A673 (cell line): ENCODE measurements at regions not wholly inside any gene's neighbourhood (a gene's known extent, or its start where the extent isn't known, plus 50 kb on each side); places are given as distances from the start of the nearest gene placed in this dataset.

Source experiments
- BruUV-seq: library from RNA; stranded (reverse); fragments of 400-500 nt; replicated peaks from 2 replicates; lab custom pipeline; 2021; lab: Mats Ljungman, UMichigan
- CTCF ChIA-PET: fragments of 300-600 bp; sonication (Branson Sonifier 250); formaldehyde crosslinking; loops from one replicate; lab custom pipeline; 2022; ENCODE audit warnings: antibody characterized with exemption; lab: Charles Lee
- POLR2A ChIA-PET: fragments of 300-600 bp; sonication (Branson Sonifier 250); formaldehyde crosslinking; loops from one replicate; lab custom pipeline; 2022; ENCODE audit warnings: antibody characterized with exemption; ENCODE audit not compliant: low non-redundant PET; lab: Charles Lee
- DNase-seq: peaks from one replicate; pipeline ENCODE4 v3.0.0-alpha.2; 2015; ENCODE audit warnings: low spot score
- H3K27ac ChIP-seq: fragments of 200-600 bp; sonication (generic); 2 replicates; pipeline ENCODE4 v1.5.1; 2016; ENCODE audit warnings: mixed run types, low read depth, mild to moderate bottlenecking, mixed read lengths, antibody characterized with exemption, low read length; ENCODE audit not compliant: poor library complexity, severe bottlenecking
- H3K27me3 ChIP-seq: fragments of 200-600 bp; sonication (generic); replicated peaks from 2 replicates; pipeline ENCODE4 v1.6.1; 2017; ENCODE audit warnings: mixed run types, low read depth, mild to moderate bottlenecking, mixed read lengths, antibody characterized with exemption, low read length; ENCODE audit not compliant: insufficient read depth, poor library complexity
- H3K36me3 ChIP-seq: fragments of 200-600 bp; sonication (generic); 2 replicates; pipeline ENCODE4 v1.6.1; 2016; ENCODE audit warnings: mixed run types, mild to moderate bottlenecking, mixed read lengths, antibody characterized with exemption, low read length; ENCODE audit not compliant: insufficient read depth, poor library complexity, severe bottlenecking
- H3K4me1 ChIP-seq: fragments of 200-600 bp; sonication (generic); 2 replicates; pipeline ENCODE4 v1.6.1; 2017; ENCODE audit warnings: mixed run types, mild to moderate bottlenecking, mixed read lengths, antibody characterized with exemption, low read length; ENCODE audit not compliant: insufficient read depth, poor library complexity, severe bottlenecking
- H3K4me3 ChIP-seq: fragments of 200-600 bp; sonication (generic); 2 replicates; pipeline ENCODE4 v1.5.1; 2016; ENCODE audit warnings: low read depth, mixed run types, mild to moderate bottlenecking, mixed read lengths, low read length; ENCODE audit not compliant: poor library complexity, severe bottlenecking
- H3K9me3 ChIP-seq: fragments of 200-600 bp; sonication (generic); 2 replicates; pipeline ENCODE4 v1.6.1; 2016; ENCODE audit warnings: mixed run types, low read depth, mild to moderate bottlenecking, mixed read lengths, antibody characterized with exemption, low read length; ENCODE audit not compliant: poor library complexity, severe bottlenecking
- EZH2 ChIP-seq: fragments of 200-600 bp; sonication (generic); IDR thresholded peaks from 2 replicates; pipeline ENCODE4 v1.6.1; 2017; ENCODE audit warnings: borderline replicate concordance, low read depth, mild to moderate bottlenecking, mixed read lengths, antibody characterized with exemption, low read length; ENCODE audit not compliant: poor library complexity, severe bottlenecking
- intact Hi-C: fragments of 100-400 bp; cut with micrococcal nuclease; formaldehyde crosslinking; loops from one replicate; pipeline ENCODE4 v1.10.0; 2022; ENCODE audit not compliant: unreplicated experiment
- TF ChIP-seq, protein P1 (sequence below): fragments of 300-800, 200-600 bp; sonication (generic); conservative IDR thresholded peaks from 2 replicates; pipeline ENCODE4 v1.5.1; 2017; ENCODE audit warnings: low read depth, mild to moderate bottlenecking, antibody characterized with exemption, low read length, moderate library complexity, mixed read lengths

DNA sequence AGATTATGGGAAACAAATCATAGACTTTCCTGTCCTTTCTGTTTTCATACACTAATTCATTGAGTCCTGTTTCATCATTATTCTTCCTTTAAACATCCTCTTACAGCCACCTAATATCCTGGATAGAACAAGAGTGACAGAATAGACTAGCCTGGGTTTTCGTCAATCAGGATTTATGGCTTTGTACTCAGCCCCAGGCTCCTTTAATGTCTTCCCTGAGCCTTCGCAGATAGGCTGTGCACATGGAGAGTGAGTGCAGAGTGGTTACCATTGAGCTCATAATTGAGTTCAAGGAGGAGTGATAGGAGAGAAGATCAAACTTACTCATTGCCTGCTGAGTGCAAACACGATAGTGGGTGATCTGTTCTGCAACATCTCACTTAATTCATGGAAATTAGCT lies 304.9 kb downstream of the TDRD3 start:
- TF ChIP-seq EZH2: no peak
- TF ChIP-seq, protein P1, sequence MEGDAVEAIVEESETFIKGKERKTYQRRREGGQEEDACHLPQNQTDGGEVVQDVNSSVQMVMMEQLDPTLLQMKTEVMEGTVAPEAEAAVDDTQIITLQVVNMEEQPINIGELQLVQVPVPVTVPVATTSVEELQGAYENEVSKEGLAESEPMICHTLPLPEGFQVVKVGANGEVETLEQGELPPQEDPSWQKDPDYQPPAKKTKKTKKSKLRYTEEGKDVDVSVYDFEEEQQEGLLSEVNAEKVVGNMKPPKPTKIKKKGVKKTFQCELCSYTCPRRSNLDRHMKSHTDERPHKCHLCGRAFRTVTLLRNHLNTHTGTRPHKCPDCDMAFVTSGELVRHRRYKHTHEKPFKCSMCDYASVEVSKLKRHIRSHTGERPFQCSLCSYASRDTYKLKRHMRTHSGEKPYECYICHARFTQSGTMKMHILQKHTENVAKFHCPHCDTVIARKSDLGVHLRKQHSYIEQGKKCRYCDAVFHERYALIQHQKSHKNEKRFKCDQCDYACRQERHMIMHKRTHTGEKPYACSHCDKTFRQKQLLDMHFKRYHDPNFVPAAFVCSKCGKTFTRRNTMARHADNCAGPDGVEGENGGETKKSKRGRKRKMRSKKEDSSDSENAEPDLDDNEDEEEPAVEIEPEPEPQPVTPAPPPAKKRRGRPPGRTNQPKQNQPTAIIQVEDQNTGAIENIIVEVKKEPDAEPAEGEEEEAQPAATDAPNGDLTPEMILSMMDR: no peak
- no TSS peak for BruUV-seq
- intact Hi-C loops: no loop called here
- no peak overlapping the region for H3K4me3 ChIP-seq
- POLR2A ChIA-PET: no interaction called here
- no peaks in the 10 kb centered on the region for H3K27me3 ChIP-seq
- CTCF ChIA-PET: no interaction called here
- peak; percentile 30 for DNase-seq
- no peaks in the 10 kb centered on the region for H3K4me1 ChIP-seq
- no peak overlapping the region for H3K27ac ChIP-seq
- no peaks in the 10 kb centered on the region for H3K36me3 ChIP-seq
- no peaks in the 10 kb centered on the region for H3K9me3 ChIP-seq

DNA sequence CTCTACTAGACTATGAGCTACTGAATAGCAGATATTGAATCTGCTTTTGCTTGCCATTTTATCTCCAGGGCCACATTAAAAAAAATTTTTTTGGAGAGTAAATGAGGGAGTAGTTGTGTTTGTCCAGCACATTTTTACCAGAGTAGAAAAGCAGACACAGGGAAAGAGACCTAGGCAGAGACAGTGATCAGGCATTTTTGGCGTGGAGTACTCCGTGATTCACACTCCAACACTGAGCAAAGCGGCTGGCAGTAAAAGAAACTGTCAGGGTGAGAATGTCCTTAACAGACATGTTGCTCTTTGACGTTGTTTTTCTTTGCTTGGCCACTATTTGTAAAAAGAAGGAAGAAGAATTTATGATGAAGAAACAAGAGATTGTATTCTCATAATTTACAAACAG lies 304.0 kb downstream of the TDRD3 start:
- Histone ChIP-seq H3K4me3 (no peak overlapping the region), H3K27me3 (no peaks in the 10 kb centered on the region), H3K9me3 (no peaks in the 10 kb centered on the region), H3K27ac (no peak overlapping the region), H3K4me1 (no peaks in the 10 kb centered on the region), H3K36me3 (no peaks in the 10 kb centered on the region)
- BruUV-seq: no TSS peak
- intact Hi-C loops: no loop called here
- no peak for DNase-seq
- no peak for TF ChIP-seq EZH2
- TF ChIP-seq, protein P1: no peak
- ChIA-PET POLR2A (no interaction called here), CTCF (no interaction called here)

DNA sequence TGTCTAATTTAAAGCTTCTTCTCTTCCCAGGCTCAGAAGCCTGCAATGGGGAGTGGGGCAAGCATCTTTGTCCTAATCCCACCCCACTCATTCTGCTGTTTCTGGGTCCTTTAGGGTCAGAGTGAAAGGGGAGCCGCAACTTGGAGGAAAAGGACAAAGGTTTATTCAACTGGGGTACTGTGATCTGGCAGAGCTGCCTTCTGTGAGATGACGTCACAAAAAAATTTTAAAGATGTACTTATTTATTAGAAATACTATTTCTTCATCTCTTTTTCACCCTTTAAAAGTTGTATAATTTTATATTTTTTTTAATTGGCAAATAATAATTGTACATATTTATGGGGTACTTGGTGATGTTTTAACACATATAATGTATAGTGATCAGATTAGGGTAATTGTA lies 302.6 kb downstream of the TDRD3 start:
- no peaks in the 10 kb centered on the region for H3K9me3 ChIP-seq
- no peak overlapping the region for H3K27ac ChIP-seq
- BruUV-seq: no TSS peak
- intact Hi-C loops: no loop called here
- no peaks in the 10 kb centered on the region for H3K4me1 ChIP-seq
- no peaks in the 10 kb centered on the region for H3K27me3 ChIP-seq
- no peak overlapping the region for H3K4me3 ChIP-seq
- no peaks in the 10 kb centered on the region for H3K36me3 ChIP-seq
- no peak for DNase-seq
- POLR2A ChIA-PET: no interaction called here
- TF ChIP-seq EZH2: no peak
- TF ChIP-seq, protein P1: no peak
- CTCF ChIA-PET: no interaction called here
